Body of pancreas (tissue), 4 donors: ENCODE measurements at regions not wholly inside any gene's neighbourhood (a gene's known extent, or its start where the extent isn't known, plus 50 kb on each side); places are given as distances from the start of the nearest gene placed in this dataset.

Source experiments
- ATAC-seq: fragments of 150-250 bp; one replicate; pipeline ENCODE4 v1.9.1; 2016
- DNase-seq, 4 donors: peaks; one replicate each; pipeline ENCODE4 v3.0.0-alpha.2; 2019
- H3K27ac ChIP-seq, 4 donors: fragments of 200-600 bp; sonication (generic); 1 replicate in 3 of 4; 2 replicates in 1 of 4; pipeline versions ENCODE4 v1.5.1 to v1.6.1; 2016 to 2019; ENCODE audit warnings: mild to moderate bottlenecking in 1 of 4, mixed read lengths in 1 of 4, moderate library complexity in 1 of 4
- H3K27me3 ChIP-seq, 2 donors: fragments of 200-600 bp; sonication (generic); one replicate each; pipeline ENCODE4 v1.6.0; 2016; ENCODE audit warnings: mild to moderate bottlenecking in 1 of 2
- H3K36me3 ChIP-seq, 2 donors: fragments of 200-600 bp; sonication (generic); replicated peaks in 1 of 2; 2 replicates each; pipeline ENCODE4 v1.5.1; 2016; ENCODE audit warnings: low read depth in 2 of 2; ENCODE audit not compliant: insufficient read depth in 1 of 2
- H3K4me1 ChIP-seq: fragments of 200-600 bp; sonication (generic); one replicate; pipeline ENCODE4 v1.6.0; 2016
- H3K4me3 ChIP-seq, 2 donors: fragments of 200-600 bp; sonication (generic); 1 replicate in 1 of 2; 2 replicates in 1 of 2; pipeline ENCODE4 v1.5.1; 2016 to 2019
- H3K9me3 ChIP-seq, 3 donors: fragments of 200-600 bp; sonication (generic); 1 replicate in 2 of 3; 2 replicates in 1 of 3; pipeline ENCODE4 v1.5.1; 2016
- POLR2A ChIP-seq, 3 donors: fragments of 450-650 bp; IDR thresholded peaks; one replicate each; pipeline ENCODE4 v1.6.1; 2016; ENCODE audit warnings: antibody characterized with exemption in 3 of 3, mild to moderate bottlenecking in 2 of 3
- WGBS, 2 donors: methylation state at CpG; one replicate each; pipeline ENCODE4 v1.1.5; 2017; 5-methylcytosine and 5-hydroxymethylcytosine counted together
- intact Hi-C: fragments of 100-400 bp; cut with DNase I; formaldehyde crosslinking; loops from one replicate; pipeline ENCODE4 v1.15.1; 2023
- TF ChIP-seq, protein P1 (sequence below), 7 experiments: fragments of 450-650 bp in 4 of 7; fragments of 200-600 bp in 3 of 7; sonication (generic) in 3 of 7; IDR thresholded peaks; one replicate each; pipeline ENCODE4 v1.5.1; 2016 to 2019; ENCODE audit warnings: antibody characterized with exemption in 7 of 7

DNA sequence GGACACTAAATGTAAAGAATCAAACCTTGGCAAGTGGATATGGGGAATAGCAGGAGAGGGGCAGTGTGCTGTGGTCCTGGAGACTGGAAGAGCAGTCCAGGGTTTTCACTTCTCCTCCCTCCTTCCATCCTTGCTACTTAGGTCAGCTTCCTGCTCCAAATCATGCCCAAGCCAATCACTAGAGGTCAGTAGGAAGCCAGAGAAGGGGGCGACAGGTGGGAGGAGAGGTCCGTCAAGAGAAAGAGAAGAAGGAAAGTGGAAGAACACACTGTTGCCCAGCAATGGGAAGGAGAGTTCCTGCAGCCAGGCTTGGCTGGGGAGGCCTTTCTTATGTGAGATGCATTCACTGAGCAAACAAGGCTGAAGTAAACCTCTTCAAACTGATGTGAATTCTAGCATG, 289.6 kb downstream of the DTWD2 start:
- no peaks in the 10 kb centered on the region for H3K27me3 ChIP-seq
- ATAC-seq: no peak
- no peak overlapping the region for H3K27ac ChIP-seq
- intact Hi-C loops: no loop called here
- no peak for TF ChIP-seq POLR2A (IDR thresholded peaks at IDR 0.05)
- TF ChIP-seq, protein P1, sequence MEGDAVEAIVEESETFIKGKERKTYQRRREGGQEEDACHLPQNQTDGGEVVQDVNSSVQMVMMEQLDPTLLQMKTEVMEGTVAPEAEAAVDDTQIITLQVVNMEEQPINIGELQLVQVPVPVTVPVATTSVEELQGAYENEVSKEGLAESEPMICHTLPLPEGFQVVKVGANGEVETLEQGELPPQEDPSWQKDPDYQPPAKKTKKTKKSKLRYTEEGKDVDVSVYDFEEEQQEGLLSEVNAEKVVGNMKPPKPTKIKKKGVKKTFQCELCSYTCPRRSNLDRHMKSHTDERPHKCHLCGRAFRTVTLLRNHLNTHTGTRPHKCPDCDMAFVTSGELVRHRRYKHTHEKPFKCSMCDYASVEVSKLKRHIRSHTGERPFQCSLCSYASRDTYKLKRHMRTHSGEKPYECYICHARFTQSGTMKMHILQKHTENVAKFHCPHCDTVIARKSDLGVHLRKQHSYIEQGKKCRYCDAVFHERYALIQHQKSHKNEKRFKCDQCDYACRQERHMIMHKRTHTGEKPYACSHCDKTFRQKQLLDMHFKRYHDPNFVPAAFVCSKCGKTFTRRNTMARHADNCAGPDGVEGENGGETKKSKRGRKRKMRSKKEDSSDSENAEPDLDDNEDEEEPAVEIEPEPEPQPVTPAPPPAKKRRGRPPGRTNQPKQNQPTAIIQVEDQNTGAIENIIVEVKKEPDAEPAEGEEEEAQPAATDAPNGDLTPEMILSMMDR (IDR thresholded peaks at IDR 0.05): peak in 1 of 7 experiments; percentile 9
- H3K4me3 ChIP-seq: no peak overlapping the region
- H3K4me1 ChIP-seq: no peaks in the 10 kb centered on the region
- no peaks in the 10 kb centered on the region for H3K36me3 ChIP-seq
- DNase-seq: no peak
- WGBS, 2 donors: 36 to 46% methylated on average over 2 of the region's 2 CpGs
- H3K9me3 ChIP-seq: peaks cover 0 to 16% (median 0%) of the 10 kb centered on the region in 3 donors

DNA sequence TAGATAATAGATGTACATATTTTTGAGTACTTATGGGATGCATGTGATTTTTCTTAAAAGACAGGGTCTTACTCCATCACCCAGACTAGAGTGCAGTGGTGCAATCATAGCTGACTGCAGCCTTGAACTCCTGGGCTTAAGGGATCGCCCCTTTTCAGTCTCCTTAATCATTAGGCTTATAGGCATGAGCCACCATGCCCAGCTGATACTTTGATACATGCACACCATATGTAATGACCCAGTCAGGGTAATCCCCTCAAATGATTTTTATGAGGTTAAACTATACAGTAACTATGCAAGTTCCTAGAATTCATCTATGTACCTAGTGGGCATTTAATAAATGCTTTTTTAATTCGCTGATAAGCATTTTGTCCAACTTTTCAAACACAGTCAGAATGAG, 292.3 kb downstream of the DTWD2 start:
- Histone ChIP-seq H3K27ac (no peak overlapping the region), H3K9me3 (no peaks in the 10 kb centered on the region), H3K4me3 (no peak overlapping the region), H3K36me3 (no peaks in the 10 kb centered on the region), H3K27me3 (no peaks in the 10 kb centered on the region), H3K4me1 (no peaks in the 10 kb centered on the region)
- intact Hi-C loops: no loop called here
- TF ChIP-seq, protein P1 (IDR thresholded peaks at IDR 0.05): no peak
- no peak for TF ChIP-seq POLR2A (IDR thresholded peaks at IDR 0.05)
- no peak for DNase-seq
- 76 to 90% methylated on average over 2 of the region's 2 CpGs for WGBS, 2 donors
- no peak for ATAC-seq

DNA sequence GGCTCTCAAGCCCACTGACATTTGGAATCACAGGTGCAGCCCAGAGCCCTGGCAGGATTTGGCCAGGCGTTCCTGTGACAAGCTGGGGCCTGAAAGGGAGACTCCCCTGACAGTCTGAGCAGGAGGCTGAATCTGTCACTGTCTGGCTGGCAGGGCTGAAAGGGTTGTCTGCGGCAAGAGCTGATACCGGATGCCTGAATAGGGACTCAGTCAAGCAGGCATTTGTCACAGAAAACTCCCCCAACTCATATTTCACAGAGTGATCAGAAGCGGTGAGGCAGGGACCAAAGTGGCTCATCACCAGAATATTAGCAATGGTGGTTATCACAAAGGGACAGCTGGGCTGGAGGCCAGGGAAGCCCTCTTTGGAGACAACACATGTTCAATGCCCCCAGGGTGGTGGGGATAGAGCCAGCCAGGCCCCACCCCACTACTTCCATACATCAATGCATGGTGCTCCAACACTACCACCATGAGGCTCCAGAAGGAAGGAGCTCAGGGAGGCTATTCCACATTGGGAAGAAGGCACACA, 295.5 kb downstream of the DTWD2 start:
- H3K9me3 ChIP-seq: no peaks in the 10 kb centered on the region
- 68 to 71% methylated on average over 3 to 4 of the region's 4 CpGs for WGBS, 2 donors
- H3K36me3 ChIP-seq: no peaks in the 10 kb centered on the region
- intact Hi-C loops: no loop called here
- H3K27me3 ChIP-seq: no peaks in the 10 kb centered on the region
- DNase-seq (no peak), ATAC-seq (no peak)
- H3K27ac ChIP-seq: no peak overlapping the region
- TF ChIP-seq, protein P1 (IDR thresholded peaks at IDR 0.05): no peak
- no peak for TF ChIP-seq POLR2A (IDR thresholded peaks at IDR 0.05)
- no peaks in the 10 kb centered on the region for H3K4me1 ChIP-seq
- H3K4me3 ChIP-seq: no peak overlapping the region

DNA sequence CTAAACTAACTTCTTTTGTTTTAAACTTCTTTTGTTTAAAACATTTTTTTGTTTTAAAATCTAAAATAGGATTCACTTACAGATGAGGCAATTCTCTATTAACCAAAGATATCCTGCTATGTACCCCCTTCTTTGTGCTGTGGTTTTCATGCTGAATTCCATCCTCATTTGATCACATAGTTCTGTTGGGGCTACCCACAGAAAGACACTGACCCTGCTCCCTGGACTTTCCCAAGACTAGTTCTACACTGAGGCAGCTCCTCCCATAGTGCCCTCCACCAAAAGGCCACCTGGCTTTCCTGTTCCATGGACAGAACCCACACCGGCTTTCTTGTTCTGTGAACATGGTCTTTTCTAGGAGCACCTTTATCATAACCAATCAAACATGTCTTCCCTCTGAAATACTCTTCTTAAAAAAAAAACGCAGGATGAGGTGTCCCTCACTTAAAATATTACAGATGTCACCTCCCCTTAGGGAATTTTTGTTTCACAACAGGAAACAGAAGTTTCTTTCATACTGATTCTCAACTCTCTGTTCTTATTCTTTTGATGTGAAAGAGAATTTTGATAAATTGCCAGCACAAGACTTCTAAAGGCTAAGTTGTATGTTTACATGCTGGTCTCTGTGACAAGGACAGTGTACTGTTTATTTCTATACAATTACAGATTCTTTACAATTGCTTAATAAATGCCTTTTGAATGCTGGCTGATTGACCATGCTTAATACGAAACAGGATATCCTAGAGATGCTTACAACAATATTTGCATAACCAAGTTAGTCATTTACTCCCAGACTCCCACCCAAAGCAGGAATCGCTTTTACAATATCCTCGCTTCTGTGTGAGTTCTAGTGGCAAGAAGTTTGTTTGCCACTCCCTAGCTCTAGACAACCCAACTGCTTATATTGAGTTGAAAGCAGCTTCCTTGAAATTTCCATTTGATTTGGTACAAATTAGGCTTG, 300.4 kb downstream of the DTWD2 start:
- Histone ChIP-seq H3K27me3 (no peaks in the 10 kb centered on the region), H3K4me1 (no peaks in the 10 kb centered on the region), H3K4me3 (no peak overlapping the region), H3K36me3 (no peaks in the 10 kb centered on the region), H3K27ac (no peak overlapping the region), H3K9me3 (no peaks in the 10 kb centered on the region)
- ATAC-seq (no peak), DNase-seq (no peak)
- TF ChIP-seq, protein P1 (IDR thresholded peaks at IDR 0.05): no peak
- TF ChIP-seq POLR2A (IDR thresholded peaks at IDR 0.05): no peak
- intact Hi-C loops: no loop called here
- 63 to 69% methylated on average over 5 of the region's 5 CpGs for WGBS, 2 donors
